HCT116 (cell line): ENCODE measurements at regions not wholly inside any gene's neighbourhood (a gene's known extent, or its start where the extent isn't known, plus 50 kb on each side); places are given as distances from the start of the nearest gene placed in this dataset.

Experiments used
- ATAC-seq: fragments of 200-7000 bp; cut with Tn5 transposase; 2 replicates; pipeline ENCODE4 v1.9.1; 2020; ENCODE audit warnings: mild to moderate bottlenecking, moderate library complexity
- BruUV-seq: library from RNA; stranded (reverse); fragments of 400-500 nt; replicated peaks from 2 replicates; lab custom pipeline; 2021; lab: Mats Ljungman, UMichigan
- CTCF ChIA-PET: fragments of 300-600 bp; sonication (Branson Sonifier 250); formaldehyde crosslinking; loops from one replicate; lab custom pipeline; 2021; ENCODE audit warnings: antibody characterized with exemption; lab: Charles Lee
- POLR2A ChIA-PET: fragments of 300-600, 350-600 bp; sonication (Branson Sonifier 250); formaldehyde crosslinking; loops from one replicate; lab custom pipeline; 2021; ENCODE audit warnings: antibody characterized with exemption; lab: Charles Lee
- RAD21 ChIA-PET, 2 experiments: fragments of 300-600 bp; sonication (Branson Sonifier 250); formaldehyde crosslinking; loops; one replicate each; lab custom pipeline; 2023; ENCODE audit warnings: low total read pairs in 2 of 2; ENCODE audit not compliant: uncharacterized antibody in 2 of 2, unreplicated experiment in 2 of 2, low non-redundant PET in 1 of 2; lab: Charles Lee
- DNase-seq: peaks from one replicate; pipeline ENCODE4 v3.0.0-alpha.2; 2010; ENCODE audit warnings: low read depth, low spot score
- H2AFZ ChIP-seq: fragments of 200-600 bp; shearing (Covaris generic), sonication (generic); 2 replicates; pipeline ENCODE4 v1.6.1; 2017; ENCODE audit warnings: low read depth, mixed run types, mixed read lengths, antibody characterized with exemption, low read length; ENCODE audit not compliant: poor library complexity, severe bottlenecking
- H3K27ac ChIP-seq: 2 replicates; pipeline ENCODE4 v1.5.1; 2012; ENCODE audit warnings: low read depth, low read length
- H3K27me3 ChIP-seq: fragments of 200-600 bp; sonication (generic); 2 replicates; pipeline ENCODE4 v1.6.1; 2016; ENCODE audit warnings: mixed run types, low read length, mixed read lengths; ENCODE audit not compliant: insufficient read depth
- H3K36me3 ChIP-seq, 2 experiments: fragments of 200-500 bp in 1 of 2; fragments of 200-600 bp in 1 of 2; sonication (Bioruptor generic) in 1 of 2; sonication (generic) in 1 of 2; 2 replicates each; pipeline versions ENCODE4 v1.5.1 to v1.6.1; 2014 to 2016; ENCODE audit warnings: low read length in 2 of 2, inconsistent platforms in 1 of 2, mixed read lengths in 1 of 2, mixed run types in 1 of 2; ENCODE audit not compliant: insufficient read depth in 2 of 2, control insufficient read depth in 1 of 2
- H3K4me1 ChIP-seq, 2 experiments: fragments of 200-600 bp in 1 of 2; sonication (generic) in 1 of 2; 2 replicates each; pipeline versions ENCODE4 v1.5.1 to v1.6.1; 2012 to 2017; ENCODE audit warnings: low read length in 2 of 2, inconsistent platforms in 1 of 2, mild to moderate bottlenecking in 1 of 2, mixed read lengths in 1 of 2, mixed run types in 1 of 2, moderate library complexity in 1 of 2; ENCODE audit not compliant: insufficient read depth in 2 of 2, control insufficient read depth in 1 of 2
- H3K4me2 ChIP-seq: fragments of 200-600 bp; sonication (generic); 2 replicates; pipeline ENCODE4 v1.6.1; 2017; ENCODE audit warnings: mixed run types, low read length, mixed read lengths
- H3K4me3 ChIP-seq, 2 experiments: fragments of 200-600 bp in 1 of 2; sonication (generic) in 1 of 2; replicated peaks in 1 of 2; 2 replicates each; pipeline ENCODE4 v1.5.1; 2011 to 2016; ENCODE audit warnings: low read length in 2 of 2, control low read depth in 1 of 2, low read depth in 1 of 2, mild to moderate bottlenecking in 1 of 2, mixed read lengths in 1 of 2, mixed run types in 1 of 2
- H3K79me2 ChIP-seq: fragments of 200-600 bp; sonication (generic); 2 replicates; pipeline ENCODE4 v1.6.1; 2017; ENCODE audit warnings: mild to moderate bottlenecking, mixed run types, low read length, moderate library complexity, mixed read lengths; ENCODE audit not compliant: insufficient read depth
- H3K9ac ChIP-seq: fragments of 200-600 bp; sonication (generic); 2 replicates; pipeline ENCODE4 v1.6.1; 2016; ENCODE audit warnings: low read length, mixed read lengths
- H3K9me2 ChIP-seq: fragments of 200-600 bp; sonication (generic), shearing (Covaris generic); 2 replicates; pipeline ENCODE4 v1.6.1; 2017; ENCODE audit warnings: mixed run types, mild to moderate bottlenecking, moderate library complexity; ENCODE audit not compliant: insufficient read depth
- H3K9me3 ChIP-seq, 2 experiments: fragments of 200-500 bp in 1 of 2; fragments of 200-600 bp in 1 of 2; sonication (Bioruptor generic) in 1 of 2; sonication (generic) in 1 of 2; 2 replicates each; pipeline ENCODE4 v1.6.1; 2014 to 2017; ENCODE audit warnings: low read length in 2 of 2, mixed read lengths in 2 of 2, inconsistent platforms in 1 of 2, low read depth in 1 of 2, mild to moderate bottlenecking in 1 of 2, mixed run types in 1 of 2, moderate library complexity in 1 of 2; ENCODE audit not compliant: control insufficient read depth in 1 of 2, insufficient read depth in 1 of 2
- H4K20me1 ChIP-seq: fragments of 200-600 bp; sonication (generic), shearing (Covaris generic); 2 replicates; pipeline ENCODE4 v1.6.1; 2017; ENCODE audit warnings: mixed run types, mild to moderate bottlenecking, moderate library complexity; ENCODE audit not compliant: insufficient read depth
- CEBPB ChIP-seq: IDR thresholded peaks from 2 replicates; pipeline ENCODE4 v1.6.1; 2012; ENCODE audit warnings: low read depth
- ELF1 ChIP-seq: IDR thresholded peaks from 2 replicates; pipeline ENCODE4 v1.6.1; 2012; ENCODE audit warnings: low read depth, borderline replicate concordance
- EZH2 ChIP-seq: fragments of 200-600 bp; sonication (generic); IDR thresholded peaks from 2 replicates; pipeline ENCODE4 v1.6.1; 2017; ENCODE audit warnings: antibody characterized with exemption, mixed run types
- FOSL1 ChIP-seq: IDR thresholded peaks from 2 replicates; pipeline ENCODE4 v1.6.1; 2012; ENCODE audit warnings: low read depth
- JUND ChIP-seq: IDR thresholded peaks from 2 replicates; pipeline ENCODE4 v1.6.1; 2012
- SIN3A ChIP-seq: IDR thresholded peaks from 2 replicates; pipeline ENCODE4 v1.6.1; 2012; ENCODE audit warnings: low read depth
- SP1 ChIP-seq: IDR thresholded peaks from 2 replicates; pipeline ENCODE4 v1.6.1; 2012; ENCODE audit warnings: low read depth
- ZBTB33 ChIP-seq: IDR thresholded peaks from 2 replicates; pipeline ENCODE4 v1.6.1; 2011; ENCODE audit warnings: mild to moderate bottlenecking, low read length, moderate library complexity; ENCODE audit not compliant: insufficient replicate concordance; ENCODE audit errors: extremely low read depth
- ZFX ChIP-seq: fragments of 450-650 bp; IDR thresholded peaks from 2 replicates; pipeline ENCODE4 v1.6.1; 2017
- intact Hi-C: fragments of 100-400 bp; cut with micrococcal nuclease; formaldehyde crosslinking; loops from 2 replicates; pipeline ENCODE4 v1.10.0; 2022
- TF ChIP-seq, protein P1 (sequence below): IDR thresholded peaks from 2 replicates; pipeline ENCODE4 v1.6.1; 2012
- TF ChIP-seq, protein P2 (sequence below), 3 experiments: fragments of 200-600 bp in 1 of 3; sonication (generic) in 1 of 3; IDR thresholded peaks in 2 of 3; conservative IDR thresholded peaks in 1 of 3; 2 replicates each; pipeline ENCODE4 v1.5.1; 2012 to 2017; ENCODE audit warnings: low read depth in 2 of 3, low read length in 2 of 3, antibody characterized with exemption in 1 of 3, borderline replicate concordance in 1 of 3, control low read depth in 1 of 3, mild to moderate bottlenecking in 1 of 3, mixed read lengths in 1 of 3, mixed run types in 1 of 3, moderate library complexity in 1 of 3; ENCODE audit not compliant: insufficient read depth in 1 of 3
- TF ChIP-seq, protein P3 (sequence below): IDR thresholded peaks from 2 replicates; pipeline ENCODE4 v1.6.1; 2012; ENCODE audit warnings: low read depth

DNA sequence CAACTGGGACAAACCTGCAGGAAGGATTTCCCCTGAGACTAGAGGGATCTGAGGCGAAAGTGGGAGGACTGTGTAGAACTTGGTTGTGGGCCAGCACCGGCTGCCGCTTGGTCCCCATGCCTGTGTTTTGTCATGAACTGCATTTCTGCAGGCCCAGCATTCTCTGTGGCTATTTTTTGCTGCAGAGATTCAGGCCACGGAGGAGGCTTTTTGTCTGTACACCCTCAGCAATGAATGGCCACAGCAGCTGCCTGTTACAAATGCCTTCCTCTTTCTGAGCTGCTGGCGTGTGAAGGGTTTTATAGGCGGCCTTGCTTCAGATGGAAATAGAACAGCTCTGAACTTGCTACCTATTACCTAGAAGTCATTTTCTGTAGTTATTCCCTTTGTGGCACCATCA, 164.4 kb downstream of the SH2D4B start:
- H3K27me3 ChIP-seq, result no peaks in the 10 kb centered on the region; the same call in none of the 2 replicates
- H3K4me1 ChIP-seq, result no peaks in the 10 kb centered on the region
- no peak for ATAC-seq
- H3K9ac ChIP-seq, result no peak overlapping the region
- no peaks in the 10 kb centered on the region for H4K20me1 ChIP-seq
- H3K9me3 ChIP-seq, result no peaks in the 10 kb centered on the region
- H3K4me3 ChIP-seq, result no peak overlapping the region
- no peaks in the 10 kb centered on the region for H3K36me3 ChIP-seq
- no peak overlapping the region for H3K27ac ChIP-seq
- intact Hi-C loops, result no loop called here
- RAD21 ChIA-PET, result no interaction called here
- no peak for DNase-seq
- no peaks in the 10 kb centered on the region for H3K9me2 ChIP-seq
- H3K4me2 ChIP-seq, result no peak overlapping the region
- TF ChIP-seq FOSL1 (no peak), ELF1 (no peak), SP1 (no peak), JUND (no peak), ZFX (no peak), EZH2 (no peak), CEBPB (no peak), ZBTB33 (no peak), SIN3A (no peak)
- TF ChIP-seq, protein P1, sequence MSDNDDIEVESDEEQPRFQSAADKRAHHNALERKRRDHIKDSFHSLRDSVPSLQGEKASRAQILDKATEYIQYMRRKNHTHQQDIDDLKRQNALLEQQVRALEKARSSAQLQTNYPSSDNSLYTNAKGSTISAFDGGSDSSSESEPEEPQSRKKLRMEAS, result no peak
- TF ChIP-seq, protein P2, sequence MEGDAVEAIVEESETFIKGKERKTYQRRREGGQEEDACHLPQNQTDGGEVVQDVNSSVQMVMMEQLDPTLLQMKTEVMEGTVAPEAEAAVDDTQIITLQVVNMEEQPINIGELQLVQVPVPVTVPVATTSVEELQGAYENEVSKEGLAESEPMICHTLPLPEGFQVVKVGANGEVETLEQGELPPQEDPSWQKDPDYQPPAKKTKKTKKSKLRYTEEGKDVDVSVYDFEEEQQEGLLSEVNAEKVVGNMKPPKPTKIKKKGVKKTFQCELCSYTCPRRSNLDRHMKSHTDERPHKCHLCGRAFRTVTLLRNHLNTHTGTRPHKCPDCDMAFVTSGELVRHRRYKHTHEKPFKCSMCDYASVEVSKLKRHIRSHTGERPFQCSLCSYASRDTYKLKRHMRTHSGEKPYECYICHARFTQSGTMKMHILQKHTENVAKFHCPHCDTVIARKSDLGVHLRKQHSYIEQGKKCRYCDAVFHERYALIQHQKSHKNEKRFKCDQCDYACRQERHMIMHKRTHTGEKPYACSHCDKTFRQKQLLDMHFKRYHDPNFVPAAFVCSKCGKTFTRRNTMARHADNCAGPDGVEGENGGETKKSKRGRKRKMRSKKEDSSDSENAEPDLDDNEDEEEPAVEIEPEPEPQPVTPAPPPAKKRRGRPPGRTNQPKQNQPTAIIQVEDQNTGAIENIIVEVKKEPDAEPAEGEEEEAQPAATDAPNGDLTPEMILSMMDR (IDR thresholded peaks at IDR 0.05 in 2 of 3, conservative IDR thresholded peaks at IDR 0.05 in 1 of 3; ENCODE audit: borderline replicate concordance in 1 of 3, insufficient read depth in 1 of 3, low read depth in 2 of 3, low read length in 2 of 3), result no peak
- TF ChIP-seq, protein P3, sequence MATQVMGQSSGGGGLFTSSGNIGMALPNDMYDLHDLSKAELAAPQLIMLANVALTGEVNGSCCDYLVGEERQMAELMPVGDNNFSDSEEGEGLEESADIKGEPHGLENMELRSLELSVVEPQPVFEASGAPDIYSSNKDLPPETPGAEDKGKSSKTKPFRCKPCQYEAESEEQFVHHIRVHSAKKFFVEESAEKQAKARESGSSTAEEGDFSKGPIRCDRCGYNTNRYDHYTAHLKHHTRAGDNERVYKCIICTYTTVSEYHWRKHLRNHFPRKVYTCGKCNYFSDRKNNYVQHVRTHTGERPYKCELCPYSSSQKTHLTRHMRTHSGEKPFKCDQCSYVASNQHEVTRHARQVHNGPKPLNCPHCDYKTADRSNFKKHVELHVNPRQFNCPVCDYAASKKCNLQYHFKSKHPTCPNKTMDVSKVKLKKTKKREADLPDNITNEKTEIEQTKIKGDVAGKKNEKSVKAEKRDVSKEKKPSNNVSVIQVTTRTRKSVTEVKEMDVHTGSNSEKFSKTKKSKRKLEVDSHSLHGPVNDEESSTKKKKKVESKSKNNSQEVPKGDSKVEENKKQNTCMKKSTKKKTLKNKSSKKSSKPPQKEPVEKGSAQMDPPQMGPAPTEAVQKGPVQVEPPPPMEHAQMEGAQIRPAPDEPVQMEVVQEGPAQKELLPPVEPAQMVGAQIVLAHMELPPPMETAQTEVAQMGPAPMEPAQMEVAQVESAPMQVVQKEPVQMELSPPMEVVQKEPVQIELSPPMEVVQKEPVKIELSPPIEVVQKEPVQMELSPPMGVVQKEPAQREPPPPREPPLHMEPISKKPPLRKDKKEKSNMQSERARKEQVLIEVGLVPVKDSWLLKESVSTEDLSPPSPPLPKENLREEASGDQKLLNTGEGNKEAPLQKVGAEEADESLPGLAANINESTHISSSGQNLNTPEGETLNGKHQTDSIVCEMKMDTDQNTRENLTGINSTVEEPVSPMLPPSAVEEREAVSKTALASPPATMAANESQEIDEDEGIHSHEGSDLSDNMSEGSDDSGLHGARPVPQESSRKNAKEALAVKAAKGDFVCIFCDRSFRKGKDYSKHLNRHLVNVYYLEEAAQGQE, result no peak
- POLR2A ChIA-PET, result no interaction called here
- H2AFZ ChIP-seq, result no peak overlapping the region
- CTCF ChIA-PET, result no interaction called here
- BruUV-seq, result no TSS peak
- H3K79me2 ChIP-seq, result no peaks in the 10 kb centered on the region
